ENCODE measurements at regions not wholly inside any gene's neighbourhood (a gene's known extent, or its start where the extent isn't known, plus 50 kb on each side); places are given as distances from the start of the nearest gene placed in this dataset.

DNA sequence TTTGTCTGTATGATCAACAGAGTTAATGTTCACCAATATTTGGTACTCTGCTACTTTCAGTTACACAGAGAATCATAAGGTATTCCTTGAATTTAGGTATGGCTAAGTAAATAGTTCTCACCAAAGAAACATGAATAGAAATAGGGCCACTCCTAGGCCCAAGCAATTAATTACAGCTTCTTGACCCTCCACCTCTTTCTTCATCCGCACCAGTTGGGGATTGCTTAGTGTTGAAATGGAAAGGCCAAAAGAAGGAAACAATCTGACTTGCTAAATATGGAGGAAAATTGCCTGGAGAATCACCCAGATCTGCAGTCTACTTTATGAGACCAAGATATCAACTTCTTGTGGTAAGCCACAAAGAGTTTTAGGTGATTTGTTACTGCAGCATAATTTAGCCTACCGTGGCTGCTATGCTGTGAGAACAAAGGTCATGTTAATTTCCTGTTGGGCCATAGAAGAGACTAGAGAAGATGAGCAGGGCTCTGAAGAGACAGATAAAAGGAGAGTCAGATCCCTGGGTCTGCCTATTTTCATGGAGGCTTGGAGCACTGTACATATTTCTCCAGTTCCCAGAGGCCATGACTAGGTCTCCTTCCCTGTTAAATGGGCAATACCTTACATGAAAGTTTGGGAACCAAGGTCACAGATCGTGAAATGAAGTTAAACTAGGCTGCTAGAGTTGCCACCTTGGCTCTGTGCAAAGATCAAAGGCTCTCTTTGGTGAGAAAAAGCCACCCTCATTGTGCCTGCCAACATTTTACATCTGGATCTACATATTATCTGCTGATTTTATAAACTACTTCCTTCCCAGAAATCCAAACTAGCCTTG, 93.3 kb upstream of the GDF10 start:
- Histone ChIP-seq H3K4me2 (ENCODE audit: low read length) (no peak overlapping the region), H3K79me2 (replicated peaks; ENCODE audit: insufficient read depth, low read length) (no peaks in the 10 kb centered on the region), H3K9me2 (ENCODE audit: insufficient read depth, low read length) (no peaks in the 10 kb centered on the region), H3K4me3 (ENCODE audit: low read length) (no peak overlapping the region), H3K36me3 (ENCODE audit: insufficient read depth, low read length) (no peaks in the 10 kb centered on the region), H4K20me1 (ENCODE audit: insufficient read depth) (no peaks in the 10 kb centered on the region), H3K27ac (ENCODE audit: low read length) (no peak overlapping the region), H3K9me3 (ENCODE audit: low read length) (no peaks in the 10 kb centered on the region), H3K9ac (ENCODE audit: low read length) (no peak overlapping the region), H3K27me3 (ENCODE audit: insufficient read depth, low read depth, low read length) (no peaks in the 10 kb centered on the region), H2AFZ (ENCODE audit: low read depth, low read length) (no peak overlapping the region), H3F3A (ENCODE audit: insufficient read depth, low read length, poor library complexity, severe bottlenecking) (no peaks in the 10 kb centered on the region)
- TF ChIP-seq EP300 (conservative IDR thresholded peaks at IDR 0.05; ENCODE audit: poor library complexity, severe bottlenecking), result no peak
- TF ChIP-seq, protein P1, sequence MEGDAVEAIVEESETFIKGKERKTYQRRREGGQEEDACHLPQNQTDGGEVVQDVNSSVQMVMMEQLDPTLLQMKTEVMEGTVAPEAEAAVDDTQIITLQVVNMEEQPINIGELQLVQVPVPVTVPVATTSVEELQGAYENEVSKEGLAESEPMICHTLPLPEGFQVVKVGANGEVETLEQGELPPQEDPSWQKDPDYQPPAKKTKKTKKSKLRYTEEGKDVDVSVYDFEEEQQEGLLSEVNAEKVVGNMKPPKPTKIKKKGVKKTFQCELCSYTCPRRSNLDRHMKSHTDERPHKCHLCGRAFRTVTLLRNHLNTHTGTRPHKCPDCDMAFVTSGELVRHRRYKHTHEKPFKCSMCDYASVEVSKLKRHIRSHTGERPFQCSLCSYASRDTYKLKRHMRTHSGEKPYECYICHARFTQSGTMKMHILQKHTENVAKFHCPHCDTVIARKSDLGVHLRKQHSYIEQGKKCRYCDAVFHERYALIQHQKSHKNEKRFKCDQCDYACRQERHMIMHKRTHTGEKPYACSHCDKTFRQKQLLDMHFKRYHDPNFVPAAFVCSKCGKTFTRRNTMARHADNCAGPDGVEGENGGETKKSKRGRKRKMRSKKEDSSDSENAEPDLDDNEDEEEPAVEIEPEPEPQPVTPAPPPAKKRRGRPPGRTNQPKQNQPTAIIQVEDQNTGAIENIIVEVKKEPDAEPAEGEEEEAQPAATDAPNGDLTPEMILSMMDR (IDR thresholded peaks at IDR 0.05; ENCODE audit: poor library complexity, severe bottlenecking), result no peak
- TF ChIP-seq SMC3 (conservative IDR thresholded peaks at IDR 0.05; ENCODE audit: poor library complexity), result no peak
- TF ChIP-seq, protein P2, sequence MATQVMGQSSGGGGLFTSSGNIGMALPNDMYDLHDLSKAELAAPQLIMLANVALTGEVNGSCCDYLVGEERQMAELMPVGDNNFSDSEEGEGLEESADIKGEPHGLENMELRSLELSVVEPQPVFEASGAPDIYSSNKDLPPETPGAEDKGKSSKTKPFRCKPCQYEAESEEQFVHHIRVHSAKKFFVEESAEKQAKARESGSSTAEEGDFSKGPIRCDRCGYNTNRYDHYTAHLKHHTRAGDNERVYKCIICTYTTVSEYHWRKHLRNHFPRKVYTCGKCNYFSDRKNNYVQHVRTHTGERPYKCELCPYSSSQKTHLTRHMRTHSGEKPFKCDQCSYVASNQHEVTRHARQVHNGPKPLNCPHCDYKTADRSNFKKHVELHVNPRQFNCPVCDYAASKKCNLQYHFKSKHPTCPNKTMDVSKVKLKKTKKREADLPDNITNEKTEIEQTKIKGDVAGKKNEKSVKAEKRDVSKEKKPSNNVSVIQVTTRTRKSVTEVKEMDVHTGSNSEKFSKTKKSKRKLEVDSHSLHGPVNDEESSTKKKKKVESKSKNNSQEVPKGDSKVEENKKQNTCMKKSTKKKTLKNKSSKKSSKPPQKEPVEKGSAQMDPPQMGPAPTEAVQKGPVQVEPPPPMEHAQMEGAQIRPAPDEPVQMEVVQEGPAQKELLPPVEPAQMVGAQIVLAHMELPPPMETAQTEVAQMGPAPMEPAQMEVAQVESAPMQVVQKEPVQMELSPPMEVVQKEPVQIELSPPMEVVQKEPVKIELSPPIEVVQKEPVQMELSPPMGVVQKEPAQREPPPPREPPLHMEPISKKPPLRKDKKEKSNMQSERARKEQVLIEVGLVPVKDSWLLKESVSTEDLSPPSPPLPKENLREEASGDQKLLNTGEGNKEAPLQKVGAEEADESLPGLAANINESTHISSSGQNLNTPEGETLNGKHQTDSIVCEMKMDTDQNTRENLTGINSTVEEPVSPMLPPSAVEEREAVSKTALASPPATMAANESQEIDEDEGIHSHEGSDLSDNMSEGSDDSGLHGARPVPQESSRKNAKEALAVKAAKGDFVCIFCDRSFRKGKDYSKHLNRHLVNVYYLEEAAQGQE (IDR thresholded peaks at IDR 0.05; ENCODE audit: borderline replicate concordance), result no peak
- TF ChIP-seq MXI1 (conservative IDR thresholded peaks at IDR 0.05; ENCODE audit: poor library complexity, severe bottlenecking), result no peak
- no peak for TF ChIP-seq RAD21 (conservative IDR thresholded peaks at IDR 0.05)
- no peak for TF ChIP-seq POLR2AphosphoS5 (IDR thresholded peaks at IDR 0.05)
- TF ChIP-seq TAF1 (IDR thresholded peaks at IDR 0.05; ENCODE audit: low read depth), result no peak
- no peak for TF ChIP-seq EZH2 (IDR thresholded peaks at IDR 0.05; ENCODE audit: borderline replicate concordance, insufficient read depth, low read length, poor library complexity, severe bottlenecking)

DNA sequence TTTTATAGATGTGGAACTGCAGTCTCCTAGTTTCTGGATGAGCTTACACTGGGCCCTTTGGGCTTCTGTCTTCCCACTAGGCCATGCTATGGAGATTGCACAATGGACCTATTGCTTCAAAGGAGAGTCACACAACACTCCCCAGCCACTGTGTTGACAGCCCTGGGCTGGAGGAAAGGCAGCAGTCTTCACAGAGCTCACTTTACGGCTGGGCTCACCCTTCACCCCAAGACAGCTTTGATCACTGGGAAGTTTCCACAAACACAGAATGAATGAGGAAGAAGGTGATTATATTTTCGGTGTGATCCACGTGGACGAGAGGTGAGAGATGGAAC, 92.7 kb upstream of the GDF10 start:
- H4K20me1 ChIP-seq (ENCODE audit: insufficient read depth), result no peaks in the 10 kb centered on the region
- H3K9ac ChIP-seq (ENCODE audit: low read length), result no peak overlapping the region
- no peaks in the 10 kb centered on the region for H3K9me3 ChIP-seq (ENCODE audit: low read length)
- no peak overlapping the region for H2AFZ ChIP-seq (ENCODE audit: low read depth, low read length)
- H3K4me2 ChIP-seq (ENCODE audit: low read length), result no peak overlapping the region
- H3K9me2 ChIP-seq (ENCODE audit: insufficient read depth, low read length), result no peaks in the 10 kb centered on the region
- TF ChIP-seq, protein P2 (IDR thresholded peaks at IDR 0.05; ENCODE audit: borderline replicate concordance), result no peak
- no peak for TF ChIP-seq RAD21 (conservative IDR thresholded peaks at IDR 0.05)
- no peak for TF ChIP-seq TAF1 (IDR thresholded peaks at IDR 0.05; ENCODE audit: low read depth)
- TF ChIP-seq POLR2AphosphoS5 (IDR thresholded peaks at IDR 0.05), result no peak
- TF ChIP-seq, protein P1 (IDR thresholded peaks at IDR 0.05; ENCODE audit: poor library complexity, severe bottlenecking), result no peak
- no peak for TF ChIP-seq SMC3 (conservative IDR thresholded peaks at IDR 0.05; ENCODE audit: poor library complexity)
- TF ChIP-seq EP300 (conservative IDR thresholded peaks at IDR 0.05; ENCODE audit: poor library complexity, severe bottlenecking), result no peak
- TF ChIP-seq MXI1 (conservative IDR thresholded peaks at IDR 0.05; ENCODE audit: poor library complexity, severe bottlenecking), result no peak
- TF ChIP-seq EZH2 (IDR thresholded peaks at IDR 0.05; ENCODE audit: borderline replicate concordance, insufficient read depth, low read length, poor library complexity, severe bottlenecking), result no peak
- H3K4me3 ChIP-seq (ENCODE audit: low read length), result no peak overlapping the region
- H3K79me2 ChIP-seq (replicated peaks; ENCODE audit: insufficient read depth, low read length), result no peaks in the 10 kb centered on the region
- no peaks in the 10 kb centered on the region for H3K27me3 ChIP-seq (ENCODE audit: insufficient read depth, low read depth, low read length)
- no peaks in the 10 kb centered on the region for H3K36me3 ChIP-seq (ENCODE audit: insufficient read depth, low read length)
- H3K27ac ChIP-seq (ENCODE audit: low read length), result no peak overlapping the region
- H3F3A ChIP-seq (ENCODE audit: insufficient read depth, low read length, poor library complexity, severe bottlenecking), result no peaks in the 10 kb centered on the region

All from neural cell (in vitro differentiated cells).